GM18873 (cell line): ENCODE measurements at regions not wholly inside any gene's neighbourhood (a gene's known extent, or its start where the extent isn't known, plus 50 kb on each side); places are given as distances from the start of the nearest gene placed in this dataset.
"Not testable (repeated sequence)": the region's sequence is repeated elsewhere in the genome, so short reads cannot be mapped to it uniquely, and the experiment has no call there.

Experiments used
- ATAC-seq: cut with Tn5 transposase; IDR thresholded peaks from one replicate; pipeline ENCODE4 v1.9.1; 2021; ENCODE audit warnings: mild to moderate bottlenecking, moderate library complexity, moderate number of reproducible peaks; ENCODE audit not compliant: unreplicated experiment, low FRiP score

DNA sequence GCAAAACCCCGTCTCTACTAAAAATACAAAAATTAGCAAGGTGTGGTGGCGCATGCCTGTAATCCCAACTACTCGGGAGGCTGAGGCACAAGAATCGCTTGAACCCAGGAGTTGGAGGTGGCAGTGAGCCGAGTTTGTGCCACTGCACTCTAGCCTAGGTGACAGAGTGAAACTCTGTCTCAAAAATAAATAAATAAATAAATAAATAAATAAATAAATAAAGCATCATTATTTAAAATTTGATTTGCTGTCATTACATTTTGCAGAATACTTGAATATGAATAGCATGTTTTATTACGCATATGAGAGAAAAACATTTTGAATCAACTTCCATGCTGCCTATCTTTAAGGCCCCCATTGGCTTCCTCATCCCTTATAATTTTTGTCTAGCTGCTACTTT, 53.4 kb upstream of the MED14 start:
- not testable (repeated sequence) for ATAC-seq

DNA sequence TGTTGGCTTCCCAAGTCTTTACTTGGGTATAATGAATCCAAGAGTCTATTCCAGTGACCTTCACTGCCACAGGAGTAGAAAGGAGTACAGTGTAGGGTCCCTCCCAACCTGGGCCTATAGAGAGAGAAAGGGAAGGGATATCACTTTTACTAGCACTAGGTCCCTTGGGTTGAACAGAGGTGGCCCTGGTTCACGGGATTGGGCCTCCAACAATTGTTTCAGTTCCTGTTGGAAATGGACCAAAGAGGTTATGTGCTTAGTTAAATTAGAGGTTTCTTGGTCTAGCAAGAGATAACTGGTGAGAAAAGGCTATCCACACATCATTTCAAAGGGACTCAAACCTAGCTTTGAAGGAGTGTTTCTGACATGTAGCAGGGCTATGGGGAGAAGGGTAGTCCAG, 57.1 kb upstream of the MED14 start:
- ATAC-seq = no peak

DNA sequence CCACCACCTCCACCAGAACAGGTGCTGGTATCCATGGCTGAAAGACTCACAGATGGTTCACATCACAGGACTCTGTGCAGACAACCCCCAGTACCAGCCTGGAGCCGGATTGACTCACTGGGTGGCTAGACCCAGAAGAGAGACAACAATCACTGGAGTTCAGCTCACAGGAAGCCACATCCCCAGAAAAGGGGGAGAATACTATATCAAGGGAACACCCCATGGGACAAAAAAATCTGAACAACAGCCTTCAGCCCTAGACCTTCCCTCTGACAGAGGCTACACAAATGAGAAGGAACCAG, 59.4 kb upstream of the MED14 start:
- not testable (repeated sequence) for ATAC-seq

DNA sequence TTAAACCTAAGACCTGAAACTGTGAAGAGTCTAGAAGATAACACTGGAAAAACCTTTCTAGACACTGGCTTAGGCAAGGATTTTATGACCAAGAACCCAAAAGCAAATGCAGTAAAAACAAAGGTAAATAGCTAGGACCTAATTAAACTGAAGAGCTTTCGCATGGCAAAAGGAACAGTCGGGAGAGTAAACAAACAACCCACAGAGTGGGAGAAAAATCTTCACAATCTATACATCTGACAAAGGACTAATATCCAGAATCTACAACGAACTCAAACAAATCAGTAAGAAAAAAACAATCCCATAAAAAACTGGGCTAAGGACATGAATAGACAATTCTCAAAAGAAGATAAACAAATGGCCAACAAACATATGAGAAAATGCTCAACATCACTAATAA, 64.4 kb upstream of the MED14 start:
- ATAC-seq = not testable (repeated sequence)

DNA sequence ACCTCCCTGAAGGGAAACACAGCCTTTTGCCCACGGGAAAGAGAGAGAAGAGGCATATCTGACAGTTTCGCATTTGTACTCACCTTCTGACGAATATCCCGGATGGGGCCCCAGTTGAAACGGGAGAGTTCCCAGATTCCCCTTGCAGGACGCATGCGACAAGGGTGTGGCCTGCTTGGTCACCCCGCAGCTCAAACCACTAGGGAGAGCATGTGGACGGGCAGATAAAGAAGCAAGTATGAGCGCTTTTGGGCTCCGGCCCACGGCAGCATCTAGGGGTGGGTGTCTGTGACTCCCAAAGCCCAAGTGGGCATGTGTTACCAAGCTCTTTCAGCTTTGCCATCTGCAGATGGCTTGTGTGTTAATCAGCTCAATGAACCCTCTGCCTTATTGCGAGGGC, 70.1 kb upstream of the MED14 start:
- no peak for ATAC-seq

DNA sequence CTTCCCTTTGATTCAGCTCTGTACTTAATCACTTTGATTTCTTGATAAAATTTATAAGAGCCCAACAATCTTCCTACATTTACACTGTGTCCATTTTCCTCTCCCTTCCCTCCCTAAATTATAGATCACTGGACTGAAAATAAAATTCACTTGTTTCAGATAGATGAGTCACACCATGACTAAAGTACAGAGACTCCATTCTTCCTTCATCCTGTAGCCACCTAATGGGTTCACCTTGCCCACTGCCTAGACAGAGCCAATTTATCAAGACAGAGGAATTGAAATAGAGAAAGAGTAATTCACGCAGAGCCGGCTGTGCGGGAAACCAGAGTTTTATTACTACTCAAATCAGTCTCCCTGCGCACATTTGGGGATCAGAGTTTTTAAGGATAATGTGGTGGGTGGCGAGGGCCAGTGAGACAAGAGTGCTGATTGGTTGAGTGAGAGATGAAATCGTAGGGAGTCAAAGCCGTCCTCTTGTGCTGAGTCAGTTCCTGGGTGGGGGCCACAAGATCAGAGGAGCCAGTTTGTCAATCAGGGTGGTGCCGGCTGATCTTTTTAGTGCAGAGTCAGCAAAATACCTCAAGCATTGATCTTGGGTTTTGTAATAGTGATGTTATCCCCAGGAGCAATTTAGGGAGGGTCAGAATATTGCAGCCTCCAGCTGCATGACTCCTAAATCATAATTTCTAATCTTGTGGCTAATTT, 71.3 kb upstream of the MED14 start:
- ATAC-seq = no peak

DNA sequence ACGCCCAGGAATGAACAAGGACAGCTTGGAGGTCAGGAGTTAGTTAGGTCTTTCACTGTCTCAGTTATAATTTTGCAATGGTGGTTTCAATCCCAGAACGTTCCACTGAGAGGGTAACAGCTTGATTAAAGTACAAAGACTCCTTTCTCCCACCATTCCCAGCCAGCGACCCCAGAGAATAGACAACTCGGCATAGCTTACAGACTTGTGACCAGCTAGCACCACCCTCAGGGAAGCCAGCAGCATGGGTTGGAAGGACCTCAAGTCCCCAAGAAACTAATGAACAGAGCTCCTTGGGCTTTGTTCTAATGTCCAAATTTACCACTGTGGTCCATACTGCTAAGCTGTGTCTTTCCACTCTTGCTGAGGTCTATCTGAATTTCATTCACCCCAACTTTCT, 72.0 kb upstream of the MED14 start:
- no peak for ATAC-seq

DNA sequence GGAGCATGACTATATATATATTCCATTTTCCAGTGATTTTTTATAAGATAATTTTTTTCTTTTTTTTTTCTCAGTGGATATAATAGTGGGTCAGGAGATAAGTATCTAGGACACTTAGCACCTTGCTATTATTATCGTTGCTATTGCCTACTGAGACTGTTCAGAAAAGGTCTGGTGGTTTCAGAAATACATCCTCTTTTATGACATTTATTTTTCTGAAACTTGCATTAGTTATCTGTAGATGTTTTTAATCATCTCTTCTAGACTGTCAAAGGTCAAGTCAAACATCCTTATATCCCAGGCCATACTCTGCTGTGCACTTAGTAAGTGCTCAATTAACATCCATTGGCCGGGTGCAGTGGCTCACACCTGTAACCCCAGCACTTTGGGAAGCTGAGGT, 72.9 kb upstream of the MED14 start:
- no peak for ATAC-seq

DNA sequence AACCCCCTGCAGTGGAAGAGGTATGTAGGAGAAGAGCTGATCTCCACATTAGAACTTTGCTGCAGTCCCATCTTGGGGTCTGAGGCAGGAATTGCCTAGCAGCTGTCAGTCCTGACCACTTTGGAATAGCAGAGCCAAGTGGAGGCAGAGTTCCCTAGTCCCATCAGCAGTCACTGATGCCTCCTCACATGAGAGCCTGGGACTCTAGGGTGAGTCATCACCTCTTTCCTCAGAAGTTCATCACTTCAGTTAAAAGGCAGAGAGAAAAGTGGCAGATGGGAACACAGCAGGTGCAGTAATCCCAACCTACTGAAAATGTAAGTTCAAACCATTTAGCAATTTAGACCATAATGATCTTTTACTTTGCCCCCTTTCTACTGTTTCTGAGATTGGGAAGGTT, 73.9 kb upstream of the MED14 start:
- no peak for ATAC-seq

DNA sequence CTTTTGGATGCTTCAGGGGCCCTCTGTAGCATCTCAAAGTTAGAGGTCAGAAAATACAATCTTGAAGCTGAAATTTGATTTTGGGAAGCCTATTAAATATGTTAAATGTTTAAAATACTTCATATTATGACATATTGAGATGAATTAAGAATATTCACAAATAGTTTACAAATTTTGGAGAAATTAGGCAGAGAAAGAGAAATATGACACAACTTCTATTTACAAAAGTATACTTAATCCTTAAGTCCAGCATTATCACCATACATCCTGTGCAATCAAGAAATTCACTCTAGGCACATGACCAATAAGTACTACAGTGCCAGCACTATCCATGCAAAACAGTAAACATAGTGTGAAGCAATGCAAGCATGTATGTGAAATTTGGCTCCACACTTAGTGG, 79.7 kb upstream of the MED14 start:
- not testable (repeated sequence) for ATAC-seq

DNA sequence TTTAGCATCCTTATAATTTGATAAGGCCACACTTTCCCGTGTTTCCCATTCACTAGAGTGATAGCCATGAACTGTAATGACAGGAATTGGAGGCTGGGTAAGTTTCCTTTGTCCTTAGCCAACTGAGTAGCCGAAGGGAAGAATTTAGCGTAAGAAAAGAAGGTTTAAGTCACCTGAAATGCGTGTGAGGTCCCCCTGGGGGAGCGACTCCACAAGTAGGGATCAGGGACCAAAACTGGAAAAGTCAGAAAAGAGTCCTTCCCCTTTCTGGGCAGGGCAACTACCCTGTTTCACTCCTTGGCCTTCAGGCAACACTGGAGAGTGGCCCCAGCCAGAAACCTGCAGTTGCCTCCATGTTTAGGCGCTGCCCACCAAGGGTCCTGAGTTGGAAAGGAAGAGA, 81.6 kb upstream of the MED14 start:
- no peak for ATAC-seq

DNA sequence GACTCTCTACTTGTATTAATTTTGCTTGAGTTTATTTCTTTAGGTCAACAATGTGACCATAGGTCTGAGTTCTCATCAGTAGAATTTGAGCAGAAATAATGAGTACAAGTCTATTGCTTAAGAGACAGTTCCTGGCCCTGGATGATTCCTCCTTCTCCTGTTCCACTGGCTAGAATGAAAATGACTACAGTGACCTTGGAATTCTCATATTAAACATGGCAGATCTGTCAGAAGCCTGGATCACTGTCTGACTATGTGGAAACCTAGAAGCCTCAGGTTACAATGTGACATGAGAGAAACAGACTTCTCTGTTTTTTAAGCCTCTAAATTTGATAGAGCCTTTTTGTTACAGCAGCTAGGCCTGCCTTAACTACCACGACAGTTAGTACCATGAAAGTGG, 82.9 kb upstream of the MED14 start:
- no peak for ATAC-seq

DNA sequence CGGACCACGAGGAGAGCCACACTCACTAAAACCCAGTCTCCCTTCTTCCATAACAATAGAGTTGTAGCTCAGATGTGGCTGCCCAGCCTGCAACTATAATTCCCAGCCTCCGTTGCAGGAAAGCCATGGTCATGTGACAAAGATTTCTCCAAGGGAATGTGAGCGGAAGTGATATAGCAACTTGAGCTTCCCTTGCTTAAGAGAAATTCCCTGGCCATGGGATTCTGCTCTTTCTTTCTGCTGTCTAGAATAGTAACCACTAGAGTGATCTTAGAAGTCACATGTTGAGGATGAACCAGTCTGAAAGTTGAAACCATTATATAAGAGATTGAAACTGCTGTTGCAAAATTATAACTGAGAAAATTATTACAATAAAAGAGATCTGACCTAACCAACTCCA, 86.4 kb upstream of the MED14 start:
- ATAC-seq = no peak

DNA sequence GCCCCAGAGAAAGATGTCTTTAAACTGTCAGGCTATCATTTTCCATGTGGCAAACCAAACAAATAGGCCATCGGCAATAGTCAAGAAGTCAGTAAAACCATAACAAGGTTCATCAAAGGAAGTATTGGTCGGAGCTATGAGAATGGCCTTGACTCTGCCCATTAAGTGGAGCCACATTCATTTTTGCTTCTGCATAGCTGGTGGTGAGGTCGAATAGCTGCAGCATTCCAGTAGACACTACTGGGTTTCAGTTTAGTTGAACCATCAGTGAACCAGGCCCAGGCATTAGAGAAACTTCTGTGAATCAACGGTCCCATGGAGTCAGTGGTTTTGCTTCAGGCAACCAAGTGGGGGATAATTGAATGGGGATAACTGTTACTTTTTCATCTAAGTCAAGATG, 92.0 kb upstream of the MED14 start:
- ATAC-seq = no peak

DNA sequence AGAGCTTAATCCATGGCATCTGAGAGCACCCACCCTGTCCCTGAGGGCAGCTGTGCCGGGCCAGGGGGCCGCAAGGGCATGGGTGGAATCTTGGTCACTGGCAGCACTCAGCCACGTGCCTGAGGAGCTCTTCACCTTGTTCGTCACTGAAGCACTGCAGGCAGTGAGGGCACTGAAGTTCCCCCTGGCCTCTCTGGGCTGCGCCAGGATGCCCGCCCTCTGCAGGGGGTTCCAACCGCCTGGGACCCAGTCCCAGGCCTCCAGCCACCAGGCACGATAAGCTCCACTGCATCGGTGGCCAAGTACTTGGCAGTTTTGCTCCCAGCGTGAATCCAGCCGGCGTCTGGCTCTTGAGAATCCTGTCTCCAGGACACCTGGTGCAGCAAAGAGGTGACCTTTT, 96.4 kb upstream of the MED14 start:
- no peak for ATAC-seq

DNA sequence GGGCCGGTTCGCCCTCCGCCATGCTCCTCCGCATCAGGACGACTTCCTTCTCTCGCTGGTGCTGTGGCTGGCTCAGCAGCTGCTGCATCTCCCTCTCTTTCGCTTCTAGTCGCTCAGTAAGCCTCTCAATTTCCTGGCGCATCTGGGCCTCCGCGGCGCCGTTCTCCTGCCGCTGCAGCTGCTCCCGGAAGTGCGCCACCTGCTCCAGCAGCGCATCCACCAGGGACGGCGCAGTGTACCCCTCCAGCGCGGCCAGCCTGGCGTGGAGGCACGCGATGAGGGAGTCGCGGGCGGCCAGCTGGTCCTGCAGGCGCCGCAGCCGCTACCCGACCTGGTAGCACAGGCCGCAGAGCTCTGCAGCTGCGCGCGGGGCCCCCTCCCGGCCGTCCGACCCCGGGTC, 97.4 kb upstream of the MED14 start:
- ATAC-seq = no peak

DNA sequence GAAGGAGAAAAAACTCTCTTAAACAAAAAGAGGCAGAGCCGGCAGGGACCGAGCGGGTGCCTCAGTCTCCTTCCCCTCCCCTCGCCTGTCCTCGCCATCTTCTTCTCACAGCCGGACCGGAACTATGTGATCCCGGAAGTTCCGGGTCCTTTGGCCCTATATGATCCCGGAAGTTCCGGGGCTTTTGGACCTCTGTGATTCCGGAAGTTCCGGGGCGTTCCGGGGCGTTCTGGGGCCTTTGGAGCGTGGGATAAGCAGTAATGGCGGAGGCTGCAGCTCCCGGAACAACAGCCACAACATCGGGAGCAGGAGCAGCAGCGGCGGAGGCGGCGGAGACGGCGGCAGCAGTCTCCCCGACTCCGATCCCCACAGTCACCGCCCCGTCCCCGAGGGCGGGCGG, 98.9 kb upstream of the MED14 start:
- ATAC-seq = no peak

DNA sequence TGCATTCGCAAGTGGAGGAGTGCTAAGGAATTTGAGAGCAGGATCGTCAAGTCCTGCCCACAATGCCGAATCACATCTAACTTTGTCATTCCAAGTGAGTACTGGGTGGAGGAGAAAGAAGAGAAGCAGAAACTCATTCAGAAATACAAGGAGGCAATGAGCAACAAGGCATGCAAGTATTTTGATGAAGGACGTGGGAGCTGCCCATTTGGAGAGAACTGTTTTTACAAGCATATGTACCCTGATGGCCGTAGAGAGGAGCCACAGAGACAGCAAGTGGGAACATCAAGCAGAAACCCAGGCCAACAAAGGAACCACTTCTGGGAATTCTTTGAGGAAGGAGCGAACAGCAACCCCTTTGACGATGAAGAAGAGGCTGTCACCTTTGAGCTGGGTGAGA, 100.2 kb upstream of the MED14 start:
- ATAC-seq = no peak

DNA sequence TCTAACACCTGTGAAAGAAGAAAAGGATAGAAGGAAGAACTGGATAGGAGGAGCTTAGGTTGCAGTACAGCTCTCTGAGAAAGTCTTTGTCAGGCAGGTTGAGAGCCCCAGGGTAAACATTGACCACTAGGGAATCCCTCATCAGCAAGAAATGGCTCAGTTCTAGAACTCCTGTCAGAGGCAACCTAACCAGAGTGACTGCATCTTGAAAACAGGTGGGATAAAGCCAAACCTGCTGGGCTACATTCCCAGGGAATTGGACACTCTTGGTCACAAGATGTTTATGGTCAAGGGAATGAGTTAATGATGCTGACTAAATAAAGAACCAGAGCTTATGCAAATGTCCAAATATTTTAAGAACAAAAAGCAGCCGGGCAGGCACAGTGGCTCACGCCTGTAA, 108.3 kb upstream of the MED14 start:
- ATAC-seq = no peak

DNA sequence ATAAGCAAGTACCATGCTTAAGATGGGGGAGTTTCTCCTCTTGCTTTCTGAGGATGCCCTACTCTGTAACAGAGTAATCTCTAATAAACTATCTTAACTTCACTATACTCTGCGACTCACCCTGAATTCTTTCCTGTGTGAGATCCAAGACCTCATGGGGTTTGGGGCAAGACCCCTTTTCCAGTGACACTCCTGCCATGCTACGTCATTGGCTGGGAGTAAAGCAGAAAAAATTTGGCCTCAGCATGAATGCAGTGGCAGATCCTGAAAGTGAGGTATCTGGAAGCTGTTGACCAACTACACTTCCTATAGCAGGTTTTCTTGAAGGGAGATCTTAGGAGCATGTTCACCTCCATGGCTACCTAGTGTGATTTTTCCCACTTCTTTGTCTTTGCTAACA, 109.1 kb upstream of the MED14 start:
- no peak for ATAC-seq

DNA sequence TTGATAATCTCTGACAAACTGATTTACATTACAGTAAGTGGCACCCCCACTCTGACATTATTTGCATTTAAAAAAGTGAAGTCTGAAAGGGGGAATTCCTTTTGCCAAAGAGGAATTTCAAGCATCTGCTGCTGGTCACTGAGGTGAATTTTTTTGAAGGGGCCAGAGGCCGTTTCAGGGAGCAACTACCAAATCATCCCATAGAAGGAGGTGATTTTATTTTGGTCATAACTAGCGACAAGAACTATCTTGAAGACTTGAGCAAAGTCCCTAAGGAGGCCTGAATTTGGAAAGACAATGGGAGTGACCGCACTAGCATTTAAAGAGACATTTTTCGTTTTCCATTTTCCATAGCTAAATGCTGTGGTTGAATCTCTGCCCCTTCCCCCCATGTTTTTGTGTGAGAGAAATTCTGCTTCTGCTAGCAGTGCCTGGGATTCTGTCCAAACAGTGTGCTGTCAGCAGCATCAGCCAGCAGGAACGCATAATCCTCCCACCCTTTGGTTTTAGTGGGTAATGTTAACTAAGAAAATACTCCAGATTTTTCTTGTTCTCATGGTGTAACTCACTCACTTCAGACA, 110.1 kb upstream of the MED14 start:
- no peak for ATAC-seq

DNA sequence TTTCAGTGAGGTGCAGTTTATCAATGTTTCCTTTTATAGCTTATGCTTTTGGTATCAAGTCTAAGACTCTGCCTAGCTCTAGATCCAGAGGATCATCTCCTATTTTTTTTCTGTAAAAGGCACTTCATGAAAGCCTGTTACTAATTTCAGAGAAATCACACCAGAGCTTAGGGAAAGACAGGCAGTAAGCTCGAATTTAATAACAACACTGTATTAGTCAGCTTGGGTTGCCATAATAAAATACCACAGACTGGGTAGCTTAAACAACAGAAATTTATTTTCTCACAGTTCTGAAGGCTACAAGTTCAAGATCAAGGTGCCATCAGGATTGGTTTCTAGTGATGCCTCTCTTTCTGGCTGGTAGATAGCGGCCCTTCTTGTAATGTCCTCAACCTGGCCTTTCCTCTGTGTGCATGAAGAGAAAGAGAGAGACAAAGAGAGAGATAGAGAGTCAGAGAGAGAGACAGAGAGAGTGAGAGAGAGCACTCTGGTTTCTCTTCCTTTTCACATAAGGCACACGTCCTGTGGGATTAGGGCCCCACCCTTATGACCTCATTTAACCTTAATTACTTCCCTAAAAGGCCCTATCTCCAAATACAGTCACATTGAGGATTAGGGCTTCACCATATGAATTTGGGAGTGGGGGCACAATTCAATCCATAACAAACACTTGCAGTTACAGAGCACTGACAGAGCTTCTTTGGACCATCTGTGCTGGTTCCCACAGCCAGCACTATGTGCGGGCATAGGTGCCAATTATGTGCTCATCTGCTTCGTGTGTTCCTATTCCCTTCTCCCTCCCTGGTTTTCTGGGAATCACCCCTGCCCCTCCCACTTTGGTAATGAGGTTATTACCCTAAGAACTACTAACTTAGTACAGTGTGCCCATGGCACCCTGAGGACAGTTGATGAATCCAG, 114.8 kb upstream of the MED14 start:
- no peak for ATAC-seq
